ENCODE measurements at regions not wholly inside any gene's neighbourhood (a gene's known extent, or its start where the extent isn't known, plus 50 kb on each side); places are given as distances from the start of the nearest gene placed in this dataset.

- Histone ChIP-seq H3K27ac (ENCODE audit: low read depth, low read length) (no peak overlapping the region), H3K9me2 (replicated peaks; ENCODE audit: control insufficient read depth, low read length) (no peaks in the 10 kb centered on the region), H3K4me3 (ENCODE audit: low read length) (no peak overlapping the region), H3K27me3 (ENCODE audit: control insufficient read depth, low read length) (peaks cover 13% of the 10 kb centered on the region), H3K36me3 (ENCODE audit: control insufficient read depth, low read length) (no peaks in the 10 kb centered on the region), H3F3A (ENCODE audit: control insufficient read depth, insufficient read depth) (no peaks in the 10 kb centered on the region), H4K20me1 (ENCODE audit: control insufficient read depth, insufficient read depth, low read depth, low read length) (no peaks in the 10 kb centered on the region), H3K9me3 (ENCODE audit: control insufficient read depth, insufficient read depth, low read length) (no peaks in the 10 kb centered on the region), H3K4me1 (ENCODE audit: control insufficient read depth, low read length) (no peaks in the 10 kb centered on the region), H3K4me2 (ENCODE audit: low read length) (no peak overlapping the region), H3K79me2 (ENCODE audit: control insufficient read depth, low read length) (no peaks in the 10 kb centered on the region)
- TF ChIP-seq EZH2phosphoT487 (IDR thresholded peaks at IDR 0.05; ENCODE audit: borderline replicate concordance, low read length) = no peak
- TF ChIP-seq CTCF (IDR thresholded peaks at IDR 0.05; ENCODE audit: low read depth, low read length, poor library complexity, severe bottlenecking) = no peak
Measured at GRCh38 chr16:9327253-9327652, 235.8 kb downstream of the HAPSTR1 start.

GRCh38 chr16:9328411-9328810, 237.0 kb downstream of the HAPSTR1 start:
- Histone ChIP-seq H3K9me3 (ENCODE audit: control insufficient read depth, insufficient read depth, low read length) (no peaks in the 10 kb centered on the region), H3K9me2 (replicated peaks; ENCODE audit: control insufficient read depth, low read length) (no peaks in the 10 kb centered on the region), H4K20me1 (ENCODE audit: control insufficient read depth, insufficient read depth, low read depth, low read length) (no peaks in the 10 kb centered on the region), H3K4me3 (ENCODE audit: low read length) (no peak overlapping the region), H3K79me2 (ENCODE audit: control insufficient read depth, low read length) (no peaks in the 10 kb centered on the region), H3K4me2 (ENCODE audit: low read length) (no peak overlapping the region), H3K27ac (ENCODE audit: low read depth, low read length) (no peak overlapping the region), H3K36me3 (ENCODE audit: control insufficient read depth, low read length) (no peaks in the 10 kb centered on the region), H3F3A (ENCODE audit: control insufficient read depth, insufficient read depth) (no peaks in the 10 kb centered on the region), H3K4me1 (ENCODE audit: control insufficient read depth, low read length) (no peaks in the 10 kb centered on the region), H3K27me3 (ENCODE audit: control insufficient read depth, low read length) (peaks cover 13% of the 10 kb centered on the region)
- TF ChIP-seq CTCF (IDR thresholded peaks at IDR 0.05; ENCODE audit: low read depth, low read length, poor library complexity, severe bottlenecking) (no peak), EZH2phosphoT487 (IDR thresholded peaks at IDR 0.05; ENCODE audit: borderline replicate concordance, low read length) (no peak)

GRCh38 chr16:9330095-9330494, 238.7 kb downstream of the HAPSTR1 start:
- Histone ChIP-seq H3K36me3 (ENCODE audit: control insufficient read depth, low read length) (no peaks in the 10 kb centered on the region), H3K79me2 (ENCODE audit: control insufficient read depth, low read length) (no peaks in the 10 kb centered on the region), H3K27ac (ENCODE audit: low read depth, low read length) (no peak overlapping the region), H3K4me2 (ENCODE audit: low read length) (no peak overlapping the region), H3K9me3 (ENCODE audit: control insufficient read depth, insufficient read depth, low read length) (no peaks in the 10 kb centered on the region), H4K20me1 (ENCODE audit: control insufficient read depth, insufficient read depth, low read depth, low read length) (no peaks in the 10 kb centered on the region), H3K4me3 (ENCODE audit: low read length) (no peak overlapping the region), H3K9me2 (replicated peaks; ENCODE audit: control insufficient read depth, low read length) (no peaks in the 10 kb centered on the region), H3K4me1 (ENCODE audit: control insufficient read depth, low read length) (no peaks in the 10 kb centered on the region), H3K27me3 (ENCODE audit: control insufficient read depth, low read length) (peaks cover 13% of the 10 kb centered on the region), H3F3A (ENCODE audit: control insufficient read depth, insufficient read depth) (no peaks in the 10 kb centered on the region)
- no peak for TF ChIP-seq EZH2phosphoT487 (IDR thresholded peaks at IDR 0.05; ENCODE audit: borderline replicate concordance, low read length)
- TF ChIP-seq CTCF (IDR thresholded peaks at IDR 0.05; ENCODE audit: low read depth, low read length, poor library complexity, severe bottlenecking) = no peak

GRCh38 chr16:9331503-9331902, 240.1 kb downstream of the HAPSTR1 start:
- Histone ChIP-seq H3K4me3 (ENCODE audit: low read length) (no peak overlapping the region), H3F3A (ENCODE audit: control insufficient read depth, insufficient read depth) (no peaks in the 10 kb centered on the region), H3K4me1 (ENCODE audit: control insufficient read depth, low read length) (no peaks in the 10 kb centered on the region), H3K9me2 (replicated peaks; ENCODE audit: control insufficient read depth, low read length) (no peaks in the 10 kb centered on the region), H3K27me3 (ENCODE audit: control insufficient read depth, low read length) (peaks cover 13% of the 10 kb centered on the region), H3K9me3 (ENCODE audit: control insufficient read depth, insufficient read depth, low read length) (no peaks in the 10 kb centered on the region), H4K20me1 (ENCODE audit: control insufficient read depth, insufficient read depth, low read depth, low read length) (no peaks in the 10 kb centered on the region), H3K79me2 (ENCODE audit: control insufficient read depth, low read length) (no peaks in the 10 kb centered on the region), H3K4me2 (ENCODE audit: low read length) (no peak overlapping the region), H3K36me3 (ENCODE audit: control insufficient read depth, low read length) (no peaks in the 10 kb centered on the region), H3K27ac (ENCODE audit: low read depth, low read length) (no peak overlapping the region)
- TF ChIP-seq CTCF (IDR thresholded peaks at IDR 0.05; ENCODE audit: low read depth, low read length, poor library complexity, severe bottlenecking) = no peak
- no peak for TF ChIP-seq EZH2phosphoT487 (IDR thresholded peaks at IDR 0.05; ENCODE audit: borderline replicate concordance, low read length)

All from DOHH2 (cell line).